DOHH2 (cell line): ENCODE measurements at regions not wholly inside any gene's neighbourhood (a gene's known extent, or its start where the extent isn't known, plus 50 kb on each side); places are given as distances from the start of the nearest gene placed in this dataset.

ENCODE experiments used
- EZH2phosphoT487 ChIP-seq: fragments of 200-600 bp; sonication (generic); IDR thresholded peaks from 2 replicates; pipeline ENCODE4 v1.6.1; 2017; ENCODE audit warnings: borderline replicate concordance, mild to moderate bottlenecking, antibody characterized with exemption, low read length, moderate library complexity, mixed read lengths
- TF ChIP-seq, protein P1 (sequence below): fragments of 200-600 bp; sonication (generic); IDR thresholded peaks from one replicate; pipeline ENCODE4 v1.5.1; 2014; ENCODE audit warnings: antibody characterized with exemption, mild to moderate bottlenecking, low read depth, low read length; ENCODE audit not compliant: poor library complexity, severe bottlenecking

DNA sequence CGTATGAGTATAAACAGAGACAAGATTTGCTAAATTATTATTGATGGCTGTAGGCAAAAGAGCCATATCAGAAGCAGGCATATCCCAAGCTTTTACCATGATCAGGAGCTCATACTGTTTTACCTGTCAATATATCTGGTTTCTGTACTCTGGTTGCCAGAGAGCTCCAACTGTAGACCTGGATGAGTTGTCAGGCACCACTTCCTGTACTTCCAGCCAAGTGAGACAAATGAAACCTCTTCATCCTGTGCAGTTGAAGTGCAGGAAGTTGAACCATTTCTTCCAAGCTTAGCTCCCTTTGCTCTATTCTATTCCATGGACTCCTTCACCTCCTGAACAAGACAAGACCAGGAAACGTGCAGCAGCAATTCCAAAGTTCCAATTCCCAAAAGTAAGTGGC, 115.6 kb downstream of the ZNF281 start:
- TF ChIP-seq, protein P1, sequence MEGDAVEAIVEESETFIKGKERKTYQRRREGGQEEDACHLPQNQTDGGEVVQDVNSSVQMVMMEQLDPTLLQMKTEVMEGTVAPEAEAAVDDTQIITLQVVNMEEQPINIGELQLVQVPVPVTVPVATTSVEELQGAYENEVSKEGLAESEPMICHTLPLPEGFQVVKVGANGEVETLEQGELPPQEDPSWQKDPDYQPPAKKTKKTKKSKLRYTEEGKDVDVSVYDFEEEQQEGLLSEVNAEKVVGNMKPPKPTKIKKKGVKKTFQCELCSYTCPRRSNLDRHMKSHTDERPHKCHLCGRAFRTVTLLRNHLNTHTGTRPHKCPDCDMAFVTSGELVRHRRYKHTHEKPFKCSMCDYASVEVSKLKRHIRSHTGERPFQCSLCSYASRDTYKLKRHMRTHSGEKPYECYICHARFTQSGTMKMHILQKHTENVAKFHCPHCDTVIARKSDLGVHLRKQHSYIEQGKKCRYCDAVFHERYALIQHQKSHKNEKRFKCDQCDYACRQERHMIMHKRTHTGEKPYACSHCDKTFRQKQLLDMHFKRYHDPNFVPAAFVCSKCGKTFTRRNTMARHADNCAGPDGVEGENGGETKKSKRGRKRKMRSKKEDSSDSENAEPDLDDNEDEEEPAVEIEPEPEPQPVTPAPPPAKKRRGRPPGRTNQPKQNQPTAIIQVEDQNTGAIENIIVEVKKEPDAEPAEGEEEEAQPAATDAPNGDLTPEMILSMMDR, result no peak
- no peak for TF ChIP-seq EZH2phosphoT487
